HT-29 (cell line): ENCODE measurements at regions not wholly inside any gene's neighbourhood (a gene's known extent, or its start where the extent isn't known, plus 50 kb on each side); places are given as distances from the start of the nearest gene placed in this dataset.

ENCODE experiments used
- DNase-seq: peaks from one replicate; pipeline ENCODE4 v3.0.0-alpha.2; 2015; ENCODE audit warnings: low spot score

DNA sequence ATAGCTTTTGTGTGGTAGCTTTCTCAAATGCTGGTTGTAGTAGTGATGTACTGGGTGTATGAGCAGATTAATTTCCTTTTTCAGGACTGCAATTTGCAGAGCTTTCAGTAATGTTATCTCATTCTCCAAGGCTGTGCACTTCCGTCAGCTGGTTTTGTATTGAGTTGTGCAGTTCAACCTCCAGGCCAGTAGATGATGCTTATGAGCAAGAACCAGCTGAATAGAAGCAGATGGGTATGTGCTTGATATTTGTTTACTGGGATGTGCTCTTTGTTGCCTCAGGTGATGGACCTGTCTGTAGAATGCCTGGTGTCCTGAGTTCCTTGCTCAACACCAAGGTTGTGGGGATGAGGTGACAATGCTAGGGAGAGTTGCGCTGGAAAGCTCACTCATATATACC lies 462.8 kb downstream of the PCDH18 start:
- no peak for DNase-seq

GRCh38 chr4:137067735-137068134 lies 464.6 kb downstream of the PCDH18 start:
- no peak for DNase-seq

DNA sequence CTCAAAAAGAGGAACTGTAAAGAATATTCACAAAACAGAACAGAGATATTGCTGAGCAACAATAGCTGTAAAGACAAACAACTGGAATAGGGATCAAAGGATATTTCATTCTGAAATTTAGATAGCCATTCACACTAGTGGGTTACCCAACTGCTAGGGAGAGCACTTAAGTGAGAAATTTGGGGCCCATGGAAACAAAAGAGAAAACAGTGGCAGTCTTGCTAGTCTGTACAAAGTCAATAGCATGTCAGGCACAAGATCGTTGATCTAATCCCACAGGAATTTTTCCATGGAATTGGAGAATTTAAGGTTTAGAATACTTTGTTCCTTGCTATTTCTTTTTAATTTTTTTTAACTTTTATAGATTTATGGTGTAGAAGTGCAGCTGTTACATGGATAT lies 467.0 kb downstream of the PCDH18 start:
- no peak for DNase-seq

DNA sequence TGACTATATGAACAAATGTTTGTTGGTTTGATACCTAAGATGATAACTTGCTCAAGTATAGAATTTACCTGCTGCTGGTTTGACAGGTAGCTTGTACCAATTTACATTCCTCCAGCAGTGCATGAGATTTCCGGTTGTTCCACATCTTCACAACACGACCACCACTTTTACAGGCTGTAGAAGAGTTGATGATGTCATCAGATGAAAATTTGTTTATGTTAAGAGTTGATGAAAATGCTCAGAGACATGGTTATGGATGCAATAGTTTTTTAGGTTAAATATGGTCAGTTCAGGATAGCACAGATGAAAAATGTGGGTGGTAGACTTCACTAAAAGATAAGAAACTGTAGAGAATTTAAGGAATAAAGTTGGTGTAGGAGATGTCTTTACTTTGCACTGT lies 468.3 kb downstream of the PCDH18 start:
- no peak for DNase-seq

DNA sequence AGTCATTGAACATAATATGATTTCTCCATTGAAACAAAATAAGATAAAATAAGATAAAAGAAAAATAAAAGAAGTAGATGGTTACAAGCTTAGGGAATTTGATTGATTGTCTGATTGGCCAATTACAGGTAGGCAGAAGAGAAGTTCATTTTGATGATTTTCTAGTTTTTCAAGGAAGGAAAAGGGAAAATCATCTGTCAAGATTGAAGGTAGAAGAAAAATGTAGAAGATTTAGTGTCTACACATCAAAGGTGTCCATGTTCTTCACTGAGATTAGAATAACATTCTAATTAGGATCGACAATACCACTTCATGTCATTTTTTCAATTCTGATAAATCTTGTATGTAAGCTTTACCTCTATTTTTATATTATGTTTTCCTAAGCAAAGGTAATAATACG lies 489.1 kb downstream of the PCDH18 start:
- no peak for DNase-seq

GRCh38 chr4:137039370-137039769 lies 492.9 kb downstream of the PCDH18 start:
- no peak for DNase-seq

GRCh38 chr4:137032222-137032621 lies 500.1 kb downstream of the PCDH18 start:
- no peak for DNase-seq

DNA sequence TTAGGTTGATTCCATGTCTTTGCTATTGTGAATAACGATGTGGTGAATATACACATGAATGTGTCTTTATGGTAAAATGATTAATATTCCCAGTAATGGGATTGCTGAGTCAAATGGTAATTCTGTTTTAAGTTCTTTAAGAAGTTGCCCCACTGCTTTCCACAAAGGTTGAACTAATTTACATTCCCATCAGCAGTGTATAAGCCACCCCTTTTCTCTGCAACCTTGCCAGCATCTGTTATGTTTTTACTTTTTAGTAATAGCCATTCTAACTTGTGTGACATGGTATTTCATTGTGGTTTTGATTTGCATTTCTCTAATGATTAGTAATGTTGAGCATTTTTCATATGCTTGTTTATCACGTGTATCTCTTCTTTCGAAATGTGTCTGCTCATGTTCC lies 503.3 kb downstream of the PCDH18 start:
- DNase-seq: no peak

- no peak for DNase-seq
Observed at GRCh38 chr4:137025484-137026059, 506.7 kb downstream of the PCDH18 start.

DNA sequence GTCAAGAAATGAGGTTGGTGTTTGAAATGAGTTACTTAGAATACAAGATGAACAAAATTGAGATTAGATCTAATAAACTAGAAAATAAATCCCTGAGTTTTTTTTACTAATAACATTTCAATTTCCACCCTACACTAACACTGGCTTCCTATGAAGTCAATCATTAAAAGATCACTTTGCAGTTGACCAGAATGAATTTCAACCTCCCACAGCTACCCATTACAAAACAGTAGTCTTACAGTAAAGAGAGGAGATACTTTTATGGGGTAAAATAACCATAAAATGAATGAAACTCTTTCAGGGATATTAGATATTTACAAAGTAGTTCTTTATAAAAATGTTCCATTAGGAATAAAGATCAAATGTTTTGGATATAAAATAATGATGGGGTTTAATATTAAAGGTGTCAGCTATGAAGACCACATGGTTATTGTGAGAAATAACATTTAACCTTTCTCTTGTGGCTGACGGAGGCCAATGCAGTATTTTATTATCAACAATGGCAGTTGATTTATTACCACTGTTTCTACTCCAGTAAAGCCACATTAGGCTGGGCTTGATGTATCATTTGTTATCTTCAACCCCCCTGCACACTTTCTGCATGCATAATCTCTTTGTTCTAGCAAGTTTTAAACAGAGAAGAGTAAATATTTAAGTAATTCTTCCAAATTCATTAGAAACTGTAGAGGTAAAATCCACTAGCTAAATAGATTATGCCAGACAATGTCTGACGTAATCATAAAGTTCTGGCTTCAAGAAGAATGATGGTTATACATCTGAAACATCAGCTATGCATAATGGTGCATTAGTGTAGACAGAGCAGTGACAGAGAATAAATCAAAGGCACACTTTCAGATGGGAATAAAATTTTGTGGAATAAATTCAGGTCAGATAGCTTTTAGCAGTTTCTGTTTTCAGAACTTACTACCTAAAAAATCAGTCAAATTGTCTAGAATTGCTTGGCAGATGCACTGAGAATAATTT lies 516.6 kb downstream of the PCDH18 start:
- DNase-seq: no peak

GRCh38 chr4:137000432-137000831 lies 531.9 kb downstream of the PCDH18 start:
- DNase-seq: no peak

GRCh38 chr4:136992032-136992431 lies 540.3 kb downstream of the PCDH18 start:
- no peak for DNase-seq

- no peak for DNase-seq
Observed at GRCh38 chr4:136985683-136986082, 546.6 kb downstream of the PCDH18 start.

GRCh38 chr4:136967069-136967468 lies 565.2 kb downstream of the PCDH18 start:
- no peak for DNase-seq

DNA sequence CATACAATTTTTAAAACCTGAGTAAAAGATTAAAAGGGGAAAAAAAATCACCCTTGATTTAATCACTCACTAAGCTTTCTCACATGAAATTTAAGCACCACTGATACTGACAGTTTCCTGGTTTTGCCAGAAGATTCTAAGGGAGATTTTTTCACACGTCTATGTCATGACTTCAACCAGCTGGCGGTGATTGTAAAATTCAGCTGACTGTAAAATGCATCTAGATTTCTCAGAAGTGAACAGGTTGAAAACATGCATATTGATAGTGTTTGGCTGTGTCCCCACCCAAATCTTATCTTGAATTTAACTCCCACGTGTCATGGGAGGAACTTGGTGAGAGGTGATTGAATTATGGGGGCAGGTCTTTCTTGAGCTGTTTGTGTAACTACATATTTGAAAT lies 566.8 kb downstream of the PCDH18 start:
- no peak for DNase-seq

DNA sequence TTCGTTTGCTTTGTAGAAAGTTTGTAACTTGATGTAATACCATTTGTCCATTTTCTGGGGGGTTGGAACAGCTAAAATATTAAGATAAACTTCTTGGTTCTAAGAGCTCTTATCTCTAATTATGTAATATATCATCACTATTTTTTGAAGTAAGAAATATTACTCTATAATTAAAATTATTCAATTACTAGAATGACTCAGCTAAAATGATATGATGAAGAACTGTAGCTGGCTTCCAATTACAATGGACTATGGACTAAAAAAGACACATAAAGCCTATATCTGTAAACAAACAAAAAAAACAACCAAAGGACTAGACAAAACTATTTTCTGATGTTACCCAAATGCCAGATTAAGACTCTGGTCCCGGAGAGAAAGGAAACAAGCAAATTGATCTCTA lies 569.4 kb downstream of the PCDH18 start:
- DNase-seq: no peak

- no peak for DNase-seq
Observed at GRCh38 chr4:136946307-136946907, 585.9 kb downstream of the PCDH18 start.

DNA sequence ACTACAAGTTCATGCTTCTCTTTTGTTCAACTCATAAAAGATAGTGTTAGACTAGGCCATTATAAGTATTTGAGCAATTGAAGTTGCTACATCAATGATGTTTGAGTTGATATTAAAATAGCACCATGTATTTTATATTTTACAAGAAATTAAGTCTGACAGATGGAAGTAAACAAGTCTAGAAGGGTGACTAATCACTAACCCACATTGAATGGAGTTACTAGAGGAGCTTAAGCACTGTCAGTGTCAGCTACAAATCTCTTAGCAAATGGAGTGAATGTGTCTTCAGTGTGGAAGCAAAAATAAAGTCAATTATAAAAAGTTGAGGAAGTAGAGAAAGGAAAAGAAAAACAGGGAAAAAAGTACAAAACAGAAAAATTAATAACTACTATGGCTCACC lies 592.5 kb downstream of the PCDH18 start:
- no peak for DNase-seq

GRCh38 chr4:136935871-136936270 lies 596.4 kb downstream of the PCDH18 start:
- no peak for DNase-seq

DNA sequence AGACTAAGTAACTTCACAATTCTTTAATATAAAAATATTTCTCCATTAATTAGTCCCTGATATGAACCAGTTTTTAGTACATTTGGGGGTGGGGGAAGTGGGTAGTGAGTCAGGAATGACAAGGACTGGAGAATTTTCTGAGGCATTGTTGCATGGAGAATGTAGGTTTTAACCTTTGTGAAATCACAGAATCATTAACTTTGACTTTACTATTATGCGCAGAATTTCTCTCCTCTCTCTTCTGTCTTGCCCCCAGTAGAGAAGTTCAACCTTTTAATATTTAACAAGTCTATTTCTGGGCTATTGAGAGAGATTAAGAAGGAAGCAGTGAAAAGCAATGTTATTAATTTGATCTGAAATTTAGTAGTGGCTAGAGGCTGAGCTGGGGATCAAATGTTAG lies 597.0 kb downstream of the PCDH18 start:
- DNase-seq: no peak

DNA sequence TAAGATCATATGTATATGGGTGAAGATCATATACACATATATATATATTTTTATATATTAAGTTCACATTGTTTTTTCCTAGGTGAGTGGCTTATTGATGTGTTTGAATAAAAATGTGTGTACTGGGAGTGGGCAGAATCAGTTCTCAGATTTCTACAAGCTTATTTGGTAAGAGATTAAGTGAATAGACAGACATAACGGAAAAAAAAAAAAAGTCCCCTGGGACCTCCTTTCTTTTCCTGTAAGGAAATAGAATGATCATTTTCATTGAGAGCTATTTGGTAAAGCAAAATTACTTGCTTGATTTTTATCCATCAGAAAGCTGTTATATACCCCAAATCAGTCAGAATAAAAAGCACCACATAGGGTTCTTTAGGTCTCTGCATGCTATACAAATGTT lies 597.7 kb downstream of the PCDH18 start:
- DNase-seq: no peak

DNA sequence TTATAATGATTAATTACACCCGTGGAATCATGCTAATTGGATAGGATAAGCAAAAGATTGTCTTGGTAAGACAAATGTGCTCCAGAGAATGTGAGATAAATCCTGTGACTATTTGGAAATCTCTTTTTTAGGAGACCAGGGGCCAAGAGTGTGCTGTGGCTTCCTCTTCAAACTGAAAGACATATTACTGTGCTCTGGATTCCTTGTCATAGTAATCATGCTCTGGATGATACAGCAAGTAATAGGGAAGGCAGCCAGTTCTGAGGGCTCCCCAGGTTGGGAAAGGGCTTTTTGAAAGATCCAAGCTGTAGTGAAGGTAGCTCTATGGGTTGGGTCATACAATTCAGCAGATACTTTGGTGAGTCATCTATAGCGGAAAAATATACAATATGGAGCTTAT lies 600.5 kb downstream of the PCDH18 start:
- DNase-seq: no peak

DNA sequence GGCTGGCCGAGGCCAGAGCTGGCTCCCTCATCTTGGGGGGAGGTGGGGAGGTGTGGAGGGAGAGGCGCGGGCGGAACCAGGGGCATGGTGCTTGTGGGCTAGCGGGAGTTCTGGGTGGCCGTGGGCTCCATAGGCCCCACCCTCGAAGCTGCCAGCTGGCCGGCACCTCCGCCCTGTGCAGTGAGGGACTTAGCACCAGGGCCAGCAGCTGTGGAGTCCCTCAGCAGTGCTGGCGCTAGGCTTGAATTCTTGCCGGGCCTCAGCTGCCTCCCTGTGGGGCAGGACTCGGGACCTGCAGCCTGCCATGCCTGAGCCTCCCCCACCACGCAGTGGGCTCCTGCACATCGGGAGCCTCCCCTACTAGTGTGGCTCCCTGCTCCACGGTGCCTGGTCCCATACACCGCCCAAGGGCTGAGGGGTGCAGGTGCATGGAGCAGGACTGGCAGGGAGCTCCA lies 603.3 kb downstream of the PCDH18 start:
- DNase-seq: no peak
